Nephron progenitor cell (in vitro differentiated cells): ENCODE measurements at regions not wholly inside any gene's neighbourhood (a gene's known extent, or its start where the extent isn't known, plus 50 kb on each side); places are given as distances from the start of the nearest gene placed in this dataset.

Experiments used
- DNase-seq: peaks from one replicate; pipeline ENCODE4 v3.0.0; 2021
- H3K27ac Mint-ChIP-seq: 2 replicates; pipeline ENCODE4 v1.8.0; 2021; ENCODE audit warnings: mild to moderate bottlenecking, moderate library complexity, mixed read lengths
- H3K27me3 Mint-ChIP-seq: 2 replicates; pipeline ENCODE4 v1.8.0; 2021; ENCODE audit warnings: mild to moderate bottlenecking, low read depth, mixed read lengths; ENCODE audit not compliant: poor library complexity
- H3K36me3 Mint-ChIP-seq: 2 replicates; pipeline ENCODE4 v1.8.0; 2021; ENCODE audit warnings: low read depth, mixed read lengths
- H3K4me1 Mint-ChIP-seq: 2 replicates; pipeline ENCODE4 v1.8.0; 2021; ENCODE audit warnings: mixed read lengths
- H3K4me3 Mint-ChIP-seq: 2 replicates; pipeline ENCODE4 v1.8.0; 2021; ENCODE audit warnings: mild to moderate bottlenecking, moderate library complexity, mixed read lengths
- H3K9me3 Mint-ChIP-seq: 2 replicates; pipeline ENCODE4 v1.8.0; 2021; ENCODE audit warnings: mild to moderate bottlenecking, moderate library complexity, mixed read lengths
- CTCF ChIP-seq: fragments of 200-600 bp; sonication (generic); IDR thresholded peaks from 2 replicates; pipeline ENCODE4 v1.5.0; 2021; ENCODE audit warnings: antibody characterized with exemption

- Mint-ChIP-seq H3K27ac (no peak overlapping the region), H3K27me3 (peaks cover 2% of the 10 kb centered on the region), H3K4me3 (no peak overlapping the region), H3K9me3 (no peaks in the 10 kb centered on the region), H3K36me3 (no peaks in the 10 kb centered on the region), H3K4me1 (no peaks in the 10 kb centered on the region)
- no peak for TF ChIP-seq CTCF
- no peak for DNase-seq
Observed at GRCh38 chr5:24290536-24290935, 354.2 kb downstream of the CDH10 start.

GRCh38 chr5:24291916-24292315 lies 352.9 kb downstream of the CDH10 start:
- DNase-seq, result no peak
- no peak overlapping the region for H3K27ac Mint-ChIP-seq
- H3K9me3 Mint-ChIP-seq, result no peaks in the 10 kb centered on the region
- no peak overlapping the region for H3K4me3 Mint-ChIP-seq
- no peak for TF ChIP-seq CTCF
- H3K36me3 Mint-ChIP-seq, result no peaks in the 10 kb centered on the region
- no peaks in the 10 kb centered on the region for H3K4me1 Mint-ChIP-seq
- peaks cover 2% of the 10 kb centered on the region for H3K27me3 Mint-ChIP-seq

GRCh38 chr5:24294333-24294732 lies 350.4 kb downstream of the CDH10 start:
- no peak overlapping the region for H3K4me3 Mint-ChIP-seq
- no peaks in the 10 kb centered on the region for H3K36me3 Mint-ChIP-seq
- no peak for TF ChIP-seq CTCF
- no peaks in the 10 kb centered on the region for H3K9me3 Mint-ChIP-seq
- no peak overlapping the region for H3K27ac Mint-ChIP-seq
- H3K4me1 Mint-ChIP-seq, result no peaks in the 10 kb centered on the region
- H3K27me3 Mint-ChIP-seq, result peaks cover 7% of the 10 kb centered on the region
- DNase-seq, result no peak

- H3K9me3 Mint-ChIP-seq, result peaks cover 47% of the 10 kb centered on the region
- peaks cover 3% of the 10 kb centered on the region for H3K36me3 Mint-ChIP-seq
- no peaks in the 10 kb centered on the region for H3K27me3 Mint-ChIP-seq
- DNase-seq, result no peak
- no peak for TF ChIP-seq CTCF
- no peak overlapping the region for H3K4me3 Mint-ChIP-seq
- no peaks in the 10 kb centered on the region for H3K4me1 Mint-ChIP-seq
- no peak overlapping the region for H3K27ac Mint-ChIP-seq
Observed at GRCh38 chr5:24314106-24314505, 330.7 kb downstream of the CDH10 start.

- H3K27ac Mint-ChIP-seq, result no peak overlapping the region
- DNase-seq, result no peak
- H3K27me3 Mint-ChIP-seq, result no peaks in the 10 kb centered on the region
- no peak overlapping the region for H3K4me3 Mint-ChIP-seq
- no peak for TF ChIP-seq CTCF
- no peaks in the 10 kb centered on the region for H3K36me3 Mint-ChIP-seq
- peaks cover 14% of the 10 kb centered on the region for H3K9me3 Mint-ChIP-seq
- no peaks in the 10 kb centered on the region for H3K4me1 Mint-ChIP-seq
Observed at GRCh38 chr5:24320643-24321042, 324.1 kb downstream of the CDH10 start.

- no peak overlapping the region for H3K27ac Mint-ChIP-seq
- TF ChIP-seq CTCF, result no peak
- H3K36me3 Mint-ChIP-seq, result no peaks in the 10 kb centered on the region
- no peaks in the 10 kb centered on the region for H3K9me3 Mint-ChIP-seq
- DNase-seq, result no peak
- H3K4me3 Mint-ChIP-seq, result no peak overlapping the region
- H3K27me3 Mint-ChIP-seq, result no peaks in the 10 kb centered on the region
- no peaks in the 10 kb centered on the region for H3K4me1 Mint-ChIP-seq
Observed at GRCh38 chr5:24325306-24325832, 319.4 kb downstream of the CDH10 start.
